HCT116 (cell line): ENCODE measurements at regions not wholly inside any gene's neighbourhood (a gene's known extent, or its start where the extent isn't known, plus 50 kb on each side); places are given as distances from the start of the nearest gene placed in this dataset.

Source experiments
- ATAC-seq: fragments of 200-7000 bp; cut with Tn5 transposase; 2 replicates; pipeline ENCODE4 v1.9.1; 2020; ENCODE audit warnings: mild to moderate bottlenecking, moderate library complexity
- BruUV-seq: library from RNA; stranded (reverse); fragments of 400-500 nt; replicated peaks from 2 replicates; lab custom pipeline; 2021; lab: Mats Ljungman, UMichigan
- CTCF ChIA-PET: fragments of 300-600 bp; sonication (Branson Sonifier 250); formaldehyde crosslinking; loops from one replicate; lab custom pipeline; 2021; ENCODE audit warnings: antibody characterized with exemption; lab: Charles Lee
- POLR2A ChIA-PET: fragments of 300-600, 350-600 bp; sonication (Branson Sonifier 250); formaldehyde crosslinking; loops from one replicate; lab custom pipeline; 2021; ENCODE audit warnings: antibody characterized with exemption; lab: Charles Lee
- RAD21 ChIA-PET, 2 experiments: fragments of 300-600 bp; sonication (Branson Sonifier 250); formaldehyde crosslinking; loops; one replicate each; lab custom pipeline; 2023; ENCODE audit warnings: low total read pairs in 2 of 2; ENCODE audit not compliant: uncharacterized antibody in 2 of 2, unreplicated experiment in 2 of 2, low non-redundant PET in 1 of 2; lab: Charles Lee
- DNase-seq: peaks from one replicate; pipeline ENCODE4 v3.0.0-alpha.2; 2010; ENCODE audit warnings: low read depth, low spot score
- H2AFZ ChIP-seq: fragments of 200-600 bp; shearing (Covaris generic), sonication (generic); 2 replicates; pipeline ENCODE4 v1.6.1; 2017; ENCODE audit warnings: low read depth, mixed run types, mixed read lengths, antibody characterized with exemption, low read length; ENCODE audit not compliant: poor library complexity, severe bottlenecking
- H3K27ac ChIP-seq: 2 replicates; pipeline ENCODE4 v1.5.1; 2012; ENCODE audit warnings: low read depth, low read length
- H3K27me3 ChIP-seq: fragments of 200-600 bp; sonication (generic); 2 replicates; pipeline ENCODE4 v1.6.1; 2016; ENCODE audit warnings: mixed run types, low read length, mixed read lengths; ENCODE audit not compliant: insufficient read depth
- H3K36me3 ChIP-seq, 2 experiments: fragments of 200-500 bp in 1 of 2; fragments of 200-600 bp in 1 of 2; sonication (Bioruptor generic) in 1 of 2; sonication (generic) in 1 of 2; 2 replicates each; pipeline versions ENCODE4 v1.5.1 to v1.6.1; 2014 to 2016; ENCODE audit warnings: low read length in 2 of 2, inconsistent platforms in 1 of 2, mixed read lengths in 1 of 2, mixed run types in 1 of 2; ENCODE audit not compliant: insufficient read depth in 2 of 2, control insufficient read depth in 1 of 2
- H3K4me1 ChIP-seq, 2 experiments: fragments of 200-600 bp in 1 of 2; sonication (generic) in 1 of 2; 2 replicates each; pipeline versions ENCODE4 v1.5.1 to v1.6.1; 2012 to 2017; ENCODE audit warnings: low read length in 2 of 2, inconsistent platforms in 1 of 2, mild to moderate bottlenecking in 1 of 2, mixed read lengths in 1 of 2, mixed run types in 1 of 2, moderate library complexity in 1 of 2; ENCODE audit not compliant: insufficient read depth in 2 of 2, control insufficient read depth in 1 of 2
- H3K4me2 ChIP-seq: fragments of 200-600 bp; sonication (generic); 2 replicates; pipeline ENCODE4 v1.6.1; 2017; ENCODE audit warnings: mixed run types, low read length, mixed read lengths
- H3K4me3 ChIP-seq, 2 experiments: fragments of 200-600 bp in 1 of 2; sonication (generic) in 1 of 2; replicated peaks in 1 of 2; 2 replicates each; pipeline ENCODE4 v1.5.1; 2011 to 2016; ENCODE audit warnings: low read length in 2 of 2, control low read depth in 1 of 2, low read depth in 1 of 2, mild to moderate bottlenecking in 1 of 2, mixed read lengths in 1 of 2, mixed run types in 1 of 2
- H3K79me2 ChIP-seq: fragments of 200-600 bp; sonication (generic); 2 replicates; pipeline ENCODE4 v1.6.1; 2017; ENCODE audit warnings: mild to moderate bottlenecking, mixed run types, low read length, moderate library complexity, mixed read lengths; ENCODE audit not compliant: insufficient read depth
- H3K9ac ChIP-seq: fragments of 200-600 bp; sonication (generic); 2 replicates; pipeline ENCODE4 v1.6.1; 2016; ENCODE audit warnings: low read length, mixed read lengths
- H3K9me2 ChIP-seq: fragments of 200-600 bp; sonication (generic), shearing (Covaris generic); 2 replicates; pipeline ENCODE4 v1.6.1; 2017; ENCODE audit warnings: mixed run types, mild to moderate bottlenecking, moderate library complexity; ENCODE audit not compliant: insufficient read depth
- H3K9me3 ChIP-seq, 2 experiments: fragments of 200-500 bp in 1 of 2; fragments of 200-600 bp in 1 of 2; sonication (Bioruptor generic) in 1 of 2; sonication (generic) in 1 of 2; 2 replicates each; pipeline ENCODE4 v1.6.1; 2014 to 2017; ENCODE audit warnings: low read length in 2 of 2, mixed read lengths in 2 of 2, inconsistent platforms in 1 of 2, low read depth in 1 of 2, mild to moderate bottlenecking in 1 of 2, mixed run types in 1 of 2, moderate library complexity in 1 of 2; ENCODE audit not compliant: control insufficient read depth in 1 of 2, insufficient read depth in 1 of 2
- H4K20me1 ChIP-seq: fragments of 200-600 bp; sonication (generic), shearing (Covaris generic); 2 replicates; pipeline ENCODE4 v1.6.1; 2017; ENCODE audit warnings: mixed run types, mild to moderate bottlenecking, moderate library complexity; ENCODE audit not compliant: insufficient read depth
- CBX3 ChIP-seq: IDR thresholded peaks from 2 replicates; pipeline ENCODE4 v1.6.1; 2012; ENCODE audit warnings: low read depth
- CEBPB ChIP-seq: IDR thresholded peaks from 2 replicates; pipeline ENCODE4 v1.6.1; 2012; ENCODE audit warnings: low read depth
- EGR1 ChIP-seq: IDR thresholded peaks from 2 replicates; pipeline ENCODE4 v1.6.1; 2012; ENCODE audit warnings: low read depth
- ELF1 ChIP-seq: IDR thresholded peaks from 2 replicates; pipeline ENCODE4 v1.6.1; 2012; ENCODE audit warnings: low read depth, borderline replicate concordance
- EZH2 ChIP-seq: fragments of 200-600 bp; sonication (generic); IDR thresholded peaks from 2 replicates; pipeline ENCODE4 v1.6.1; 2017; ENCODE audit warnings: antibody characterized with exemption, mixed run types
- FOSL1 ChIP-seq: IDR thresholded peaks from 2 replicates; pipeline ENCODE4 v1.6.1; 2012; ENCODE audit warnings: low read depth
- JUND ChIP-seq: IDR thresholded peaks from 2 replicates; pipeline ENCODE4 v1.6.1; 2012
- MAX ChIP-seq: IDR thresholded peaks from 2 replicates; pipeline ENCODE4 v1.6.1; 2012
- POLR2A ChIP-seq: IDR thresholded peaks from 2 replicates; pipeline ENCODE4 v1.7.0; 2011; ENCODE audit warnings: borderline replicate concordance; ENCODE audit not compliant: insufficient read depth, insufficient read length; ENCODE audit errors: extremely low read depth
- POLR2AphosphoS5 ChIP-seq: IDR thresholded peaks from 2 replicates; pipeline ENCODE4 v1.6.1; 2011; ENCODE audit warnings: mild to moderate bottlenecking, low read depth, low read length, moderate library complexity
- RAD21 ChIP-seq: IDR thresholded peaks from 2 replicates; pipeline ENCODE4 v1.6.1; 2012; ENCODE audit warnings: low read depth, mild to moderate bottlenecking
- SP1 ChIP-seq: IDR thresholded peaks from 2 replicates; pipeline ENCODE4 v1.6.1; 2012; ENCODE audit warnings: low read depth
- SRF ChIP-seq: IDR thresholded peaks from 2 replicates; pipeline ENCODE4 v1.6.1; 2012; ENCODE audit warnings: low read depth
- TCF7L2 ChIP-seq: IDR thresholded peaks from 2 replicates; pipeline ENCODE4 v1.7.0; 2011; ENCODE audit warnings: borderline replicate concordance, inconsistent platforms; ENCODE audit not compliant: insufficient read depth, insufficient read length; ENCODE audit errors: extremely low read depth
- YY1 ChIP-seq: IDR thresholded peaks from 2 replicates; pipeline ENCODE4 v1.6.1; 2011; ENCODE audit warnings: low read length, low read depth, moderate library complexity, mild to moderate bottlenecking; ENCODE audit not compliant: insufficient replicate concordance; ENCODE audit errors: extremely low read depth
- ZBTB33 ChIP-seq: IDR thresholded peaks from 2 replicates; pipeline ENCODE4 v1.6.1; 2011; ENCODE audit warnings: mild to moderate bottlenecking, low read length, moderate library complexity; ENCODE audit not compliant: insufficient replicate concordance; ENCODE audit errors: extremely low read depth
- ZFX ChIP-seq: fragments of 450-650 bp; IDR thresholded peaks from 2 replicates; pipeline ENCODE4 v1.6.1; 2017
- intact Hi-C: fragments of 100-400 bp; cut with micrococcal nuclease; formaldehyde crosslinking; loops from 2 replicates; pipeline ENCODE4 v1.10.0; 2022

GRCh38 chr4:41424522-41424921, 113.4 kb upstream of the LIMCH1 start:
- ChIA-PET RAD21 (no interaction called here), POLR2A (no interaction called here)

GRCh38 chr4:41425650-41426049, 112.3 kb upstream of the LIMCH1 start:
- CTCF ChIA-PET = no interaction called here
- H3K27ac ChIP-seq = no peak overlapping the region
- H3K9me2 ChIP-seq = no peaks in the 10 kb centered on the region
- no TSS peak for BruUV-seq
- H3K9ac ChIP-seq = no peak overlapping the region
- intact Hi-C loops = no loop called here
- no peak for ATAC-seq
- no peaks in the 10 kb centered on the region for H3K9me3 ChIP-seq
- no peaks in the 10 kb centered on the region for H3K27me3 ChIP-seq
- no peaks in the 10 kb centered on the region for H3K79me2 ChIP-seq
- no peak overlapping the region for H3K4me2 ChIP-seq
- no peaks in the 10 kb centered on the region for H3K36me3 ChIP-seq
- RAD21 ChIA-PET = no interaction called here
- H2AFZ ChIP-seq = no peak overlapping the region
- no peaks in the 10 kb centered on the region for H4K20me1 ChIP-seq
- POLR2A ChIA-PET = no interaction called here
- TF ChIP-seq TCF7L2 (no peak), JUND (no peak), SP1 (no peak), ELF1 (no peak), EGR1 (no peak), MAX (no peak), POLR2AphosphoS5 (no peak), ZBTB33 (no peak), FOSL1 (no peak), ZFX (no peak), CEBPB (no peak), CBX3 (no peak)
- H3K4me3 ChIP-seq = no peak overlapping the region
- no peaks in the 10 kb centered on the region for H3K4me1 ChIP-seq
- no peak for DNase-seq

More at GRCh38 chr4:41424522-41424921, 113.4 kb upstream of the LIMCH1 start:
- no peak overlapping the region for H3K4me2 ChIP-seq
- H2AFZ ChIP-seq = no peak overlapping the region
- CTCF ChIA-PET = no interaction called here
- H4K20me1 ChIP-seq = no peaks in the 10 kb centered on the region
- no peaks in the 10 kb centered on the region for H3K9me3 ChIP-seq
- no peak overlapping the region for H3K27ac ChIP-seq
- H3K9ac ChIP-seq = no peak overlapping the region
- no peak overlapping the region for H3K4me3 ChIP-seq
- BruUV-seq = no TSS peak
- H3K9me2 ChIP-seq = no peaks in the 10 kb centered on the region
- no peaks in the 10 kb centered on the region for H3K79me2 ChIP-seq
- H3K27me3 ChIP-seq = no peaks in the 10 kb centered on the region
- no peaks in the 10 kb centered on the region for H3K4me1 ChIP-seq
- TF ChIP-seq YY1 = no peak
- TF ChIP-seq EZH2 = no peak
- no peak for TF ChIP-seq RAD21
- TF ChIP-seq MAX = no peak
- TF ChIP-seq SRF = no peak
- TF ChIP-seq SP1 = no peak
- no peak for TF ChIP-seq POLR2A
- TF ChIP-seq, all 23 proteins: peak for 0
- H3K36me3 ChIP-seq = no peaks in the 10 kb centered on the region
- ATAC-seq (no peak), DNase-seq (no peak)
- intact Hi-C loops = no loop called here
